HG03159 (cell line): ENCODE measurements at regions not wholly inside any gene's neighbourhood (a gene's known extent, or its start where the extent isn't known, plus 50 kb on each side); places are given as distances from the start of the nearest gene placed in this dataset.

Source experiments
- ATAC-seq: cut with Tn5 transposase; IDR thresholded peaks from one replicate; pipeline ENCODE4 v1.9.1; 2021; ENCODE audit warnings: mild to moderate bottlenecking, moderate library complexity; ENCODE audit not compliant: unreplicated experiment

- no peak for ATAC-seq
Measured at GRCh38 chr4:74612837-74613236, 167.9 kb downstream of the AREG start.

- no peak for ATAC-seq
Measured at GRCh38 chr4:74613266-74613665, 168.3 kb downstream of the AREG start.

GRCh38 chr4:74615411-74615810 is 170.5 kb downstream of the AREG start:
- ATAC-seq = no peak

- ATAC-seq = no peak
Measured at GRCh38 chr4:74618166-74618565, 173.2 kb downstream of the AREG start.

GRCh38 chr4:74618659-74619058 is 173.7 kb downstream of the AREG start:
- ATAC-seq = no peak

GRCh38 chr4:74619931-74620702 is 174.2 kb downstream of the BTC start:
- no peak for ATAC-seq

- no peak for ATAC-seq
Measured at GRCh38 chr4:74621616-74622015, 172.7 kb downstream of the BTC start.

- peak; percentile 81 for ATAC-seq
Measured at GRCh38 chr4:74623041-74623440, 171.3 kb downstream of the BTC start.

GRCh38 chr4:74624351-74625151 is 169.8 kb downstream of the BTC start:
- no peak for ATAC-seq

GRCh38 chr4:74625981-74626380 is 168.3 kb downstream of the BTC start:
- no peak for ATAC-seq

- no peak for ATAC-seq
Measured at GRCh38 chr4:74627093-74627492, 167.2 kb downstream of the BTC start.

- ATAC-seq = no peak
Measured at GRCh38 chr4:74627504-74627903, 166.8 kb downstream of the BTC start.

- ATAC-seq = no peak
Measured at GRCh38 chr4:74628852-74629620, 165.3 kb downstream of the BTC start.

GRCh38 chr4:74630551-74630950 is 163.8 kb downstream of the BTC start:
- ATAC-seq = no peak

GRCh38 chr4:74631338-74631737 is 163.0 kb downstream of the BTC start:
- no peak for ATAC-seq

- ATAC-seq = no peak
Measured at GRCh38 chr4:74631988-74632387, 162.3 kb downstream of the BTC start.

- no peak for ATAC-seq
Measured at GRCh38 chr4:74632634-74633033, 161.7 kb downstream of the BTC start.

- ATAC-seq = no peak
Measured at GRCh38 chr4:74635074-74635473, 159.2 kb downstream of the BTC start.

- no peak for ATAC-seq
Measured at GRCh38 chr4:74635490-74636123, 158.7 kb downstream of the BTC start.

GRCh38 chr4:74638001-74638400 is 156.3 kb downstream of the BTC start:
- no peak for ATAC-seq

- no peak for ATAC-seq
Measured at GRCh38 chr4:74638689-74639088, 155.6 kb downstream of the BTC start.
